Liver (tissue), 3 donors: ENCODE measurements at regions not wholly inside any gene's neighbourhood (a gene's known extent, or its start where the extent isn't known, plus 50 kb on each side); places are given as distances from the start of the nearest gene placed in this dataset.

Experiments
- ATF3 ChIP-seq: IDR thresholded peaks from 2 replicates; pipeline ENCODE4 v1.6.1; 2016; ENCODE audit warnings: antibody characterized with exemption
- CTCF ChIP-seq: fragments of 150-350 bp; IDR thresholded peaks from 2 replicates; pipeline ENCODE4 v1.5.1; 2017; ENCODE audit warnings: improper control_type of control experiment, low read depth, low read length; ENCODE audit not compliant: missing input control
- GABPA ChIP-seq, 2 donors: IDR thresholded peaks in 1 of 2; conservative IDR thresholded peaks in 1 of 2; 2 replicates each; pipeline ENCODE4 v1.6.1; 2016; ENCODE audit warnings: antibody characterized with exemption in 2 of 2, mild to moderate bottlenecking in 1 of 2, moderate library complexity in 1 of 2
- RAD21 ChIP-seq, 2 donors: IDR thresholded peaks; 2 replicates each; pipeline ENCODE4 v1.6.1; 2016; ENCODE audit warnings: antibody characterized with exemption in 2 of 2, mild to moderate bottlenecking in 2 of 2
- TAF1 ChIP-seq: conservative IDR thresholded peaks from 2 replicates; pipeline ENCODE4 v1.6.1; 2016; ENCODE audit warnings: antibody characterized with exemption, mild to moderate bottlenecking
- TF ChIP-seq, protein P1 (sequence below): IDR thresholded peaks from 2 replicates; pipeline ENCODE4 v1.6.1; 2016; ENCODE audit warnings: antibody characterized with exemption, mild to moderate bottlenecking
- donor health status: healthy.
- donor health status: healthy.

- no peak for TF ChIP-seq CTCF
- no peak for TF ChIP-seq GABPA (IDR thresholded peaks at IDR 0.05 in 1 of 2, conservative IDR thresholded peaks at IDR 0.05 in 1 of 2)
- no peak for TF ChIP-seq RAD21 (IDR thresholded peaks at IDR 0.05)
- TF ChIP-seq TAF1 = no peak
- TF ChIP-seq, protein P1, sequence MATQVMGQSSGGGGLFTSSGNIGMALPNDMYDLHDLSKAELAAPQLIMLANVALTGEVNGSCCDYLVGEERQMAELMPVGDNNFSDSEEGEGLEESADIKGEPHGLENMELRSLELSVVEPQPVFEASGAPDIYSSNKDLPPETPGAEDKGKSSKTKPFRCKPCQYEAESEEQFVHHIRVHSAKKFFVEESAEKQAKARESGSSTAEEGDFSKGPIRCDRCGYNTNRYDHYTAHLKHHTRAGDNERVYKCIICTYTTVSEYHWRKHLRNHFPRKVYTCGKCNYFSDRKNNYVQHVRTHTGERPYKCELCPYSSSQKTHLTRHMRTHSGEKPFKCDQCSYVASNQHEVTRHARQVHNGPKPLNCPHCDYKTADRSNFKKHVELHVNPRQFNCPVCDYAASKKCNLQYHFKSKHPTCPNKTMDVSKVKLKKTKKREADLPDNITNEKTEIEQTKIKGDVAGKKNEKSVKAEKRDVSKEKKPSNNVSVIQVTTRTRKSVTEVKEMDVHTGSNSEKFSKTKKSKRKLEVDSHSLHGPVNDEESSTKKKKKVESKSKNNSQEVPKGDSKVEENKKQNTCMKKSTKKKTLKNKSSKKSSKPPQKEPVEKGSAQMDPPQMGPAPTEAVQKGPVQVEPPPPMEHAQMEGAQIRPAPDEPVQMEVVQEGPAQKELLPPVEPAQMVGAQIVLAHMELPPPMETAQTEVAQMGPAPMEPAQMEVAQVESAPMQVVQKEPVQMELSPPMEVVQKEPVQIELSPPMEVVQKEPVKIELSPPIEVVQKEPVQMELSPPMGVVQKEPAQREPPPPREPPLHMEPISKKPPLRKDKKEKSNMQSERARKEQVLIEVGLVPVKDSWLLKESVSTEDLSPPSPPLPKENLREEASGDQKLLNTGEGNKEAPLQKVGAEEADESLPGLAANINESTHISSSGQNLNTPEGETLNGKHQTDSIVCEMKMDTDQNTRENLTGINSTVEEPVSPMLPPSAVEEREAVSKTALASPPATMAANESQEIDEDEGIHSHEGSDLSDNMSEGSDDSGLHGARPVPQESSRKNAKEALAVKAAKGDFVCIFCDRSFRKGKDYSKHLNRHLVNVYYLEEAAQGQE = no peak
- TF ChIP-seq ATF3 = no peak
These were observed 500.4 kb upstream of the SULF2 start for GRCh38 chr20:48285656-48286055.
